ENCODE measurements at regions not wholly inside any gene's neighbourhood (a gene's known extent, or its start where the extent isn't known, plus 50 kb on each side); places are given as distances from the start of the nearest gene placed in this dataset.
"Not testable (repeated sequence)": the region's sequence is repeated elsewhere in the genome, so short reads cannot be mapped to it uniquely, and the experiment has no call there.

GRCh38 chr5:86716121-86716520, 98.4 kb downstream of the COX7C start:
- H3K36me3 ChIP-seq (ENCODE audit: control insufficient read depth, insufficient read depth, low read length), result no peaks in the 10 kb centered on the region
- H3K9me3 ChIP-seq (replicated peaks; ENCODE audit: control insufficient read depth, low read depth, low read length), result no peaks in the 10 kb centered on the region
- H3K27ac ChIP-seq (ENCODE audit: low read length), result no peak overlapping the region
- DNase-seq, result no peak
- no peaks in the 10 kb centered on the region for H3K27me3 ChIP-seq (ENCODE audit: control insufficient read depth, insufficient read depth, low read length)
- H3K4me1 ChIP-seq (ENCODE audit: control insufficient read depth, insufficient read depth, low read length), result no peaks in the 10 kb centered on the region
- H3K4me3 ChIP-seq (ENCODE audit: low read length), result no peak overlapping the region
- WGBS (ENCODE audit: insufficient coverage), result 47% methylated on average over 2 of the region's 2 CpGs

GRCh38 chr5:86731319-86732117, 113.8 kb downstream of the COX7C start:
- not testable (repeated sequence) for H3K36me3 ChIP-seq (ENCODE audit: control insufficient read depth, insufficient read depth, low read length); DNase-seq; H3K27me3 ChIP-seq (ENCODE audit: control insufficient read depth, insufficient read depth, low read length); H3K4me3 ChIP-seq (ENCODE audit: low read length); H3K27ac ChIP-seq (ENCODE audit: low read length); H3K4me1 ChIP-seq (ENCODE audit: control insufficient read depth, insufficient read depth, low read length); H3K9me3 ChIP-seq (replicated peaks; ENCODE audit: control insufficient read depth, low read depth, low read length)
- WGBS (ENCODE audit: insufficient coverage), result 95% methylated on average over 14 of the region's 20 CpGs

GRCh38 chr5:86735370-86735769, 117.6 kb downstream of the COX7C start:
- Histone ChIP-seq H3K27me3 (ENCODE audit: control insufficient read depth, insufficient read depth, low read length) (no peaks in the 10 kb centered on the region), H3K9me3 (replicated peaks; ENCODE audit: control insufficient read depth, low read depth, low read length) (peaks cover 10% of the 10 kb centered on the region), H3K4me1 (ENCODE audit: control insufficient read depth, insufficient read depth, low read length) (no peaks in the 10 kb centered on the region), H3K27ac (ENCODE audit: low read length) (no peak overlapping the region), H3K36me3 (ENCODE audit: control insufficient read depth, insufficient read depth, low read length) (no peaks in the 10 kb centered on the region), H3K4me3 (ENCODE audit: low read length) (no peak overlapping the region)
- WGBS (ENCODE audit: insufficient coverage), result no CpG with 5 or more reads among the region's 2 CpGs
- DNase-seq, result no peak

GRCh38 chr5:86737579-86737978, 119.8 kb downstream of the COX7C start:
- no peaks in the 10 kb centered on the region for H3K4me1 ChIP-seq (ENCODE audit: control insufficient read depth, insufficient read depth, low read length)
- no peak overlapping the region for H3K27ac ChIP-seq (ENCODE audit: low read length)
- H3K4me3 ChIP-seq (ENCODE audit: low read length), result no peak overlapping the region
- no peak for DNase-seq
- no peaks in the 10 kb centered on the region for H3K36me3 ChIP-seq (ENCODE audit: control insufficient read depth, insufficient read depth, low read length)
- peaks cover 8% of the 10 kb centered on the region for H3K9me3 ChIP-seq (replicated peaks; ENCODE audit: control insufficient read depth, low read depth, low read length)
- 80% methylated on average over 1 of the region's 1 CpG for WGBS (ENCODE audit: insufficient coverage)
- no peaks in the 10 kb centered on the region for H3K27me3 ChIP-seq (ENCODE audit: control insufficient read depth, insufficient read depth, low read length)

- H3K4me3 ChIP-seq (ENCODE audit: low read length), result no peak overlapping the region
- H3K9me3 ChIP-seq (replicated peaks; ENCODE audit: control insufficient read depth, low read depth, low read length), result no peaks in the 10 kb centered on the region
- H3K4me1 ChIP-seq (ENCODE audit: control insufficient read depth, insufficient read depth, low read length), result no peaks in the 10 kb centered on the region
- H3K27ac ChIP-seq (ENCODE audit: low read length), result no peak overlapping the region
- DNase-seq, result no peak
- H3K36me3 ChIP-seq (ENCODE audit: control insufficient read depth, insufficient read depth, low read length), result no peaks in the 10 kb centered on the region
- WGBS (ENCODE audit: insufficient coverage), result no CpG with 5 or more reads among the region's 3 CpGs
- no peaks in the 10 kb centered on the region for H3K27me3 ChIP-seq (ENCODE audit: control insufficient read depth, insufficient read depth, low read length)
Measured at GRCh38 chr5:86748538-86749105, 130.9 kb downstream of the COX7C start.

- no peak for DNase-seq
- no peak overlapping the region for H3K4me3 ChIP-seq (ENCODE audit: low read length)
- H3K4me1 ChIP-seq (ENCODE audit: control insufficient read depth, insufficient read depth, low read length), result no peaks in the 10 kb centered on the region
- no peaks in the 10 kb centered on the region for H3K9me3 ChIP-seq (replicated peaks; ENCODE audit: control insufficient read depth, low read depth, low read length)
- H3K27ac ChIP-seq (ENCODE audit: low read length), result no peak overlapping the region
- H3K27me3 ChIP-seq (ENCODE audit: control insufficient read depth, insufficient read depth, low read length), result no peaks in the 10 kb centered on the region
- H3K36me3 ChIP-seq (ENCODE audit: control insufficient read depth, insufficient read depth, low read length), result no peaks in the 10 kb centered on the region
Measured at GRCh38 chr5:86749841-86750240, 132.1 kb downstream of the COX7C start.

- peaks cover 3% of the 10 kb centered on the region for H3K9me3 ChIP-seq (replicated peaks; ENCODE audit: control insufficient read depth, low read depth, low read length)
- no peak for DNase-seq
- WGBS (ENCODE audit: insufficient coverage), result no CpG with 5 or more reads among the region's 1 CpG
Measured at GRCh38 chr5:86756839-86757238, 139.1 kb downstream of the COX7C start.

GRCh38 chr5:86757824-86758223, 140.1 kb downstream of the COX7C start:
- H3K27me3 ChIP-seq (ENCODE audit: control insufficient read depth, insufficient read depth, low read length), result no peaks in the 10 kb centered on the region
- WGBS (ENCODE audit: insufficient coverage), result 55% methylated on average over 3 of the region's 5 CpGs
- H3K4me1 ChIP-seq (ENCODE audit: control insufficient read depth, insufficient read depth, low read length), result no peaks in the 10 kb centered on the region
- H3K27ac ChIP-seq (ENCODE audit: low read length), result no peak overlapping the region
- DNase-seq, result no peak
- H3K9me3 ChIP-seq (replicated peaks; ENCODE audit: control insufficient read depth, low read depth, low read length), result peaks cover 3% of the 10 kb centered on the region
- no peaks in the 10 kb centered on the region for H3K36me3 ChIP-seq (ENCODE audit: control insufficient read depth, insufficient read depth, low read length)
- no peak overlapping the region for H3K4me3 ChIP-seq (ENCODE audit: low read length)

More at GRCh38 chr5:86756839-86757238, 139.1 kb downstream of the COX7C start:
- Histone ChIP-seq H3K4me1 (ENCODE audit: control insufficient read depth, insufficient read depth, low read length) (no peaks in the 10 kb centered on the region), H3K27me3 (ENCODE audit: control insufficient read depth, insufficient read depth, low read length) (no peaks in the 10 kb centered on the region), H3K36me3 (ENCODE audit: control insufficient read depth, insufficient read depth, low read length) (no peaks in the 10 kb centered on the region), H3K27ac (ENCODE audit: low read length) (no peak overlapping the region), H3K4me3 (ENCODE audit: low read length) (no peak overlapping the region)

GRCh38 chr5:86760661-86761060, 142.9 kb downstream of the COX7C start:
- no peak for DNase-seq
- 50% methylated on average over 2 of the region's 2 CpGs for WGBS (ENCODE audit: insufficient coverage)
- Histone ChIP-seq H3K4me1 (ENCODE audit: control insufficient read depth, insufficient read depth, low read length) (no peaks in the 10 kb centered on the region), H3K4me3 (ENCODE audit: low read length) (no peak overlapping the region), H3K27ac (ENCODE audit: low read length) (no peak overlapping the region), H3K9me3 (replicated peaks; ENCODE audit: control insufficient read depth, low read depth, low read length) (peaks cover 3% of the 10 kb centered on the region), H3K27me3 (ENCODE audit: control insufficient read depth, insufficient read depth, low read length) (no peaks in the 10 kb centered on the region), H3K36me3 (ENCODE audit: control insufficient read depth, insufficient read depth, low read length) (no peaks in the 10 kb centered on the region)

GRCh38 chr5:86763929-86764328, 146.2 kb downstream of the COX7C start:
- Histone ChIP-seq H3K9me3 (replicated peaks; ENCODE audit: control insufficient read depth, low read depth, low read length) (peaks cover 4% of the 10 kb centered on the region), H3K4me3 (ENCODE audit: low read length) (no peak overlapping the region), H3K36me3 (ENCODE audit: control insufficient read depth, insufficient read depth, low read length) (no peaks in the 10 kb centered on the region), H3K27ac (ENCODE audit: low read length) (no peak overlapping the region), H3K4me1 (ENCODE audit: control insufficient read depth, insufficient read depth, low read length) (no peaks in the 10 kb centered on the region), H3K27me3 (ENCODE audit: control insufficient read depth, insufficient read depth, low read length) (no peaks in the 10 kb centered on the region)
- WGBS (ENCODE audit: insufficient coverage), result no CpG with 5 or more reads among the region's 1 CpG
- no peak for DNase-seq
